Transverse colon (tissue), 4 donors: ENCODE measurements at regions not wholly inside any gene's neighbourhood (a gene's known extent, or its start where the extent isn't known, plus 50 kb on each side); places are given as distances from the start of the nearest gene placed in this dataset.

Experiments used
- EP300 ChIP-seq: sonication (generic); formaldehyde crosslinking; IDR thresholded peaks from one replicate; pipeline ENCODE4 v1.6.1; 2017; ENCODE audit warnings: antibody characterized with exemption, low read depth
- POLR2A ChIP-seq: fragments of 450-650 bp; IDR thresholded peaks from one replicate; pipeline ENCODE4 v1.6.1; 2016; ENCODE audit warnings: antibody characterized with exemption, mild to moderate bottlenecking, moderate library complexity
- POLR2AphosphoS5 ChIP-seq, 3 donors: sonication (generic); formaldehyde crosslinking; IDR thresholded peaks; one replicate each; pipeline ENCODE4 v1.6.1; 2016; ENCODE audit warnings: antibody characterized with exemption in 3 of 3
- TF ChIP-seq, protein P1 (sequence below), 5 experiments: fragments of 200-600 bp in 3 of 5; fragments of 450-650 bp in 2 of 5; sonication (generic) in 3 of 5; IDR thresholded peaks; 1 replicate in 2 of 5; 2 replicates in 3 of 5; pipeline ENCODE4 v1.5.1; 2016 to 2017; ENCODE audit warnings: antibody characterized with exemption in 5 of 5, inconsistent platforms in 3 of 5, mild to moderate bottlenecking in 2 of 5, moderate library complexity in 1 of 5

DNA sequence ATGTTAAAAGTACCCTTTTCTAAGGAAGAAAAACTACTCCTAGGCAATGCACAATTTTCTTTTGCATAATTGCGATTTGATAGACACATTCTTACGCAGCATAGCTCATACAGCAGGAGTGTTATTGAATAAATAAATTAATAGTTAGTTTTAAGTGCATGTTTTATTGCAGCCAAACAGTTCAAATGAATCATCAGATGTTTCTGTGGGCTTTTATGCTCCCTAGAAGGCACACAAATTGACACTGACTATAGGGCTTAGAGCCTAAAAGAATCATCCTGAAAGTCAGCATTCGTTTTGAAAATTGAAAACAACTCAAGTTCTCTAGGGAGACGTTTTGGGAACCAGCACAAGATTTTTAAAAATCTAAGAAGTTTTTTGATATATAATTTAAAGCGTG is 411.9 kb downstream of the HLX start:
- no peak for TF ChIP-seq EP300
- TF ChIP-seq, protein P1, sequence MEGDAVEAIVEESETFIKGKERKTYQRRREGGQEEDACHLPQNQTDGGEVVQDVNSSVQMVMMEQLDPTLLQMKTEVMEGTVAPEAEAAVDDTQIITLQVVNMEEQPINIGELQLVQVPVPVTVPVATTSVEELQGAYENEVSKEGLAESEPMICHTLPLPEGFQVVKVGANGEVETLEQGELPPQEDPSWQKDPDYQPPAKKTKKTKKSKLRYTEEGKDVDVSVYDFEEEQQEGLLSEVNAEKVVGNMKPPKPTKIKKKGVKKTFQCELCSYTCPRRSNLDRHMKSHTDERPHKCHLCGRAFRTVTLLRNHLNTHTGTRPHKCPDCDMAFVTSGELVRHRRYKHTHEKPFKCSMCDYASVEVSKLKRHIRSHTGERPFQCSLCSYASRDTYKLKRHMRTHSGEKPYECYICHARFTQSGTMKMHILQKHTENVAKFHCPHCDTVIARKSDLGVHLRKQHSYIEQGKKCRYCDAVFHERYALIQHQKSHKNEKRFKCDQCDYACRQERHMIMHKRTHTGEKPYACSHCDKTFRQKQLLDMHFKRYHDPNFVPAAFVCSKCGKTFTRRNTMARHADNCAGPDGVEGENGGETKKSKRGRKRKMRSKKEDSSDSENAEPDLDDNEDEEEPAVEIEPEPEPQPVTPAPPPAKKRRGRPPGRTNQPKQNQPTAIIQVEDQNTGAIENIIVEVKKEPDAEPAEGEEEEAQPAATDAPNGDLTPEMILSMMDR (IDR thresholded peaks at IDR 0.05): no peak
- no peak for TF ChIP-seq POLR2A
- no peak for TF ChIP-seq POLR2AphosphoS5 (IDR thresholded peaks at IDR 0.05)
